HUES6 (cell line): ENCODE measurements at regions not wholly inside any gene's neighbourhood (a gene's known extent, or its start where the extent isn't known, plus 50 kb on each side); places are given as distances from the start of the nearest gene placed in this dataset.
A peak's percentile ranks its signal among the peaks of the same experiment; 100 is the strongest.

ENCODE experiments used
- H3K27ac ChIP-seq: 2 replicates; pipeline ENCODE4 v1.7.0; 2013; ENCODE audit warnings: low read depth, mild to moderate bottlenecking, low read length, inconsistent platforms
- H3K27me3 ChIP-seq: 2 replicates; pipeline ENCODE4 v1.6.1; 2013; ENCODE audit warnings: low read length; ENCODE audit not compliant: control insufficient read depth, insufficient read depth
- H3K36me3 ChIP-seq: 2 replicates; pipeline ENCODE4 v1.6.1; 2013; ENCODE audit warnings: low read length; ENCODE audit not compliant: control insufficient read depth, insufficient read depth
- H3K4me1 ChIP-seq: 2 replicates; pipeline ENCODE4 v1.6.1; 2013; ENCODE audit warnings: low read length; ENCODE audit not compliant: control insufficient read depth, insufficient read depth
- H3K4me3 ChIP-seq: 2 replicates; pipeline ENCODE4 v1.5.1; 2013; ENCODE audit warnings: low read depth, low read length
- H3K9ac ChIP-seq: one replicate; pipeline ENCODE4 v1.6.1; 2013; ENCODE audit warnings: mild to moderate bottlenecking, low read length
- H3K9me3 ChIP-seq: 2 replicates; pipeline ENCODE4 v1.6.1; 2013; ENCODE audit warnings: low read depth, low read length; ENCODE audit not compliant: control insufficient read depth, insufficient read depth

DNA sequence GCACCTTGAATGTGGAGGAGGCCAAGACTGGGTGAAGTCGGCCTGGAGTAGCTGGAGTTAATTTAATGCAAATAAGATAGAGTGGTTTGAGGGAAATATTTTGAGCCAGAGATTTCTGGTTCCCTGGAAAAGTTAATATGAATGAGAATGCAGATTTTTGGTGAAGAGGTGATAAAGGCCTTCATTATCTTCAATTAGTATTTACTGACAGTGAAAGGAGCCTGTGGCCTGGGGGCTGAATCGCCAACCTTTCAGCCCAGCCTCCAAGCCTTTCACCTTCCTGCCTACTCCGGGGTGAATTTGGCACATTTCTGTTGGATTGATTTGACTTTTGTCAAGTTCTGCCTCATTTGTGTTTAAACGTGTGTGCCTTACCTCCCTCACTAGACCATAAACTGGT is 147.8 kb downstream of the SOX2 start:
- no peaks in the 10 kb centered on the region for H3K9me3 ChIP-seq
- H3K4me3 ChIP-seq, result peak overlapping the region; percentile 32
- H3K27ac ChIP-seq, result peak overlapping the region; percentile 82
- H3K9ac ChIP-seq, result peak overlapping the region; percentile 81
- peaks cover 47% of the 10 kb centered on the region for H3K4me1 ChIP-seq
- H3K36me3 ChIP-seq, result no peaks in the 10 kb centered on the region
- no peaks in the 10 kb centered on the region for H3K27me3 ChIP-seq

DNA sequence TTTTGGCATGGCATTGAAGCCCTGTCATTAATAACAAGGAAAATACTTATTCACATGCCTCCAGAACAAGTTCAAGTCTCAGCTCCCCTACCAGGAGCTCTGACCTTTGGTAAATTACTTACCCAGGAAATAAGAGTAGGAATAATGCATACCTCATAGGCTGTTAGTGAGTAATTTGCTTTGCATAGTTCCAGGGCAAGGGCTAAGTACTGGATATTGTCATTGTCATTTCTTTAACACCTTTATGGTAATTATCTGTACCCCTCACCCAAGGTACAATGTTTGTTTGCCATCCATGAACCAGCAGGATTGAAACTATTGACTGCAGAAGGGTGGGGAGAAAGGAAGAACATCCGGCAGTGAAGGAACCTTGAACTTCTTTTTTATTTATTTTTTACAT is 148.5 kb downstream of the SOX2 start:
- H3K27me3 ChIP-seq, result no peaks in the 10 kb centered on the region
- peak overlapping the region; percentile 82 for H3K27ac ChIP-seq
- peaks cover 47% of the 10 kb centered on the region for H3K4me1 ChIP-seq
- peak overlapping the region; percentile 32; the same call in 1 of the 2 replicates for H3K4me3 ChIP-seq
- no peaks in the 10 kb centered on the region for H3K9me3 ChIP-seq
- peak overlapping the region; percentile 81 for H3K9ac ChIP-seq
- H3K36me3 ChIP-seq, result no peaks in the 10 kb centered on the region

DNA sequence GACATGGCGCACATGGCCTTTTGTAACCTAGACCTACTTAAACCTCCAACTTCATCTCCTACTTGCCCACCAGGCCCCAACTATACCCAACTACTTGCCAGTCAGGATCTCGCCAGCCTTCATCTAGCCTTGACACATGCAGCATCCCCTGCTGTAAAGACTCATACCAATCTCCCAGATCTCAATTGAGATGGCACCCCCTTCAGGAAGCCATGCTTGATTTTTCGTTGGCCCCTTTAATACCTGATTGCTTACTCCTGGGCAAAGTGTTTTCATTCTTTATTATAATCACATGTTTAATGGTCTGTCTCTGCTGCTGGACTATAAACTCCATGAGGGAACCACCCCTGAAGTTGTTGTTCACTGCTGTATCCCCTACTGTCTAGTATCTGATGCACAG is 150.8 kb downstream of the SOX2 start:
- no peak overlapping the region for H3K4me3 ChIP-seq
- H3K27me3 ChIP-seq, result no peaks in the 10 kb centered on the region
- H3K4me1 ChIP-seq, result peaks cover 38% of the 10 kb centered on the region
- H3K9ac ChIP-seq, result no peak overlapping the region
- no peaks in the 10 kb centered on the region for H3K9me3 ChIP-seq
- H3K27ac ChIP-seq, result no peak overlapping the region
- H3K36me3 ChIP-seq, result no peaks in the 10 kb centered on the region

DNA sequence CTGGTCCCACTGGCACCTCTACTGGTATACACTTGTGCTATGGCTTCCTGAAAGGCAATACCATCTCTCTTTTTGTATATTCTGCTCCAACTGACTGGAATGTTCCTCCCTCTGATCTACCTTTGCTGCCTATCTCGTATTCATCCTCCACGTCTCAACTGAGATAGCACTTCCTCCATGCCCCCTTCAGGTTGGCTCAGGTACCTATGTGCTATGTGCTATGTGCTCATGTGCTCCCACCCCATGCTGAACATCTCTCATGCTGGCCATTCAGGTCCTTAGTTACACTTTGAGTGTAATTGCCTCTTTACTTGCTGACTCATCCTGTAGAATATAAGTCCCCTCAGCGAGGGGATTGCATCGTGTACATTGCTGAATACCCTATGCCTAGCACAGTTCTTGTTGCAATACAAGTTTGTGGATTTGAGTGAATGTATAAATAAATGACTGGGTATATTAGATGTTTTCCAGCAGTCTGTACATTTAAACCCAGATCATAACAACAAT is 156.9 kb downstream of the SOX2 start:
- no peaks in the 10 kb centered on the region for H3K27me3 ChIP-seq
- no peak overlapping the region for H3K27ac ChIP-seq
- no peak overlapping the region for H3K9ac ChIP-seq
- no peaks in the 10 kb centered on the region for H3K9me3 ChIP-seq
- no peaks in the 10 kb centered on the region for H3K4me1 ChIP-seq
- H3K36me3 ChIP-seq, result no peaks in the 10 kb centered on the region
- no peak overlapping the region for H3K4me3 ChIP-seq

GRCh38 chr3:181872887-181873286 is 161.2 kb downstream of the SOX2 start:
- Histone ChIP-seq H3K9ac (no peak overlapping the region), H3K9me3 (no peaks in the 10 kb centered on the region), H3K27me3 (no peaks in the 10 kb centered on the region), H3K27ac (no peak overlapping the region), H3K36me3 (no peaks in the 10 kb centered on the region), H3K4me1 (no peaks in the 10 kb centered on the region), H3K4me3 (no peak overlapping the region)

GRCh38 chr3:181879926-181880325 is 168.2 kb downstream of the SOX2 start:
- H3K9me3 ChIP-seq, result no peaks in the 10 kb centered on the region
- no peaks in the 10 kb centered on the region for H3K4me1 ChIP-seq
- H3K36me3 ChIP-seq, result no peaks in the 10 kb centered on the region
- no peaks in the 10 kb centered on the region for H3K27me3 ChIP-seq
- no peak overlapping the region for H3K4me3 ChIP-seq
- no peak overlapping the region for H3K27ac ChIP-seq
- no peak overlapping the region for H3K9ac ChIP-seq

GRCh38 chr3:181880331-181880730 is 168.6 kb downstream of the SOX2 start:
- Histone ChIP-seq H3K4me1 (no peaks in the 10 kb centered on the region), H3K4me3 (no peak overlapping the region), H3K27me3 (no peaks in the 10 kb centered on the region), H3K27ac (no peak overlapping the region), H3K36me3 (no peaks in the 10 kb centered on the region), H3K9ac (no peak overlapping the region), H3K9me3 (no peaks in the 10 kb centered on the region)

- Histone ChIP-seq H3K9ac (no peak overlapping the region), H3K36me3 (no peaks in the 10 kb centered on the region), H3K4me3 (no peak overlapping the region), H3K9me3 (no peaks in the 10 kb centered on the region), H3K4me1 (peaks cover 4% of the 10 kb centered on the region), H3K27me3 (no peaks in the 10 kb centered on the region), H3K27ac (no peak overlapping the region)
These were observed 170.0 kb downstream of the SOX2 start for GRCh38 chr3:181881749-181882148.

GRCh38 chr3:181885868-181886630 is 174.3 kb downstream of the SOX2 start:
- Histone ChIP-seq H3K4me3 (no peak overlapping the region), H3K36me3 (no peaks in the 10 kb centered on the region), H3K27me3 (no peaks in the 10 kb centered on the region), H3K4me1 (peaks cover 15% of the 10 kb centered on the region), H3K9me3 (no peaks in the 10 kb centered on the region), H3K9ac (no peak overlapping the region), H3K27ac (no peak overlapping the region)

DNA sequence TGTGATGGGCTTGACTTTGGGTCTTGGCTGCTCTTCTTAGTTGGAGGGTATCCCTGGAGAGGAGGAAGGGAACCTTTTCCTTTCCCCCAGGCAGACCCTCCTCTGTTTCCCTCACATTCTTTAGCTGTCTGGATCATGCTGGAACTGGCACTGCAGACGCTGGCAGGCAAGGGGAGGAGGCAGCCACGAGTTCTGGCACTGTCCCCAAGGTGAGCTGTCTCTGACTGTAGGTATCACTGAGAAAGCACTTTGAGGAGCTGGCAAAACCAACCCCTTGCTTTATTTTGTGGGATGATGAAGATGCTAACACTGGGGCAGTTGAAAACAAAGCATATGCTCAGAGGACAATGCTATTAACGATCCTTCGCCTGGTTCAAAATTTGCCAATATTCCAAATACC is 175.0 kb downstream of the SOX2 start:
- no peak overlapping the region for H3K4me3 ChIP-seq
- H3K27ac ChIP-seq, result no peak overlapping the region
- no peaks in the 10 kb centered on the region for H3K27me3 ChIP-seq
- H3K36me3 ChIP-seq, result no peaks in the 10 kb centered on the region
- H3K9me3 ChIP-seq, result no peaks in the 10 kb centered on the region
- peaks cover 15% of the 10 kb centered on the region for H3K4me1 ChIP-seq
- no peak overlapping the region for H3K9ac ChIP-seq

- Histone ChIP-seq H3K4me3 (no peak overlapping the region), H3K9me3 (no peaks in the 10 kb centered on the region), H3K9ac (no peak overlapping the region), H3K27me3 (no peaks in the 10 kb centered on the region), H3K4me1 (peaks cover 15% of the 10 kb centered on the region), H3K27ac (no peak overlapping the region), H3K36me3 (no peaks in the 10 kb centered on the region)
These were observed 176.0 kb downstream of the SOX2 start for GRCh38 chr3:181887685-181888084.
